ENCODE measurements at regions not wholly inside any gene's neighbourhood (a gene's known extent, or its start where the extent isn't known, plus 50 kb on each side); places are given as distances from the start of the nearest gene placed in this dataset.

DNA sequence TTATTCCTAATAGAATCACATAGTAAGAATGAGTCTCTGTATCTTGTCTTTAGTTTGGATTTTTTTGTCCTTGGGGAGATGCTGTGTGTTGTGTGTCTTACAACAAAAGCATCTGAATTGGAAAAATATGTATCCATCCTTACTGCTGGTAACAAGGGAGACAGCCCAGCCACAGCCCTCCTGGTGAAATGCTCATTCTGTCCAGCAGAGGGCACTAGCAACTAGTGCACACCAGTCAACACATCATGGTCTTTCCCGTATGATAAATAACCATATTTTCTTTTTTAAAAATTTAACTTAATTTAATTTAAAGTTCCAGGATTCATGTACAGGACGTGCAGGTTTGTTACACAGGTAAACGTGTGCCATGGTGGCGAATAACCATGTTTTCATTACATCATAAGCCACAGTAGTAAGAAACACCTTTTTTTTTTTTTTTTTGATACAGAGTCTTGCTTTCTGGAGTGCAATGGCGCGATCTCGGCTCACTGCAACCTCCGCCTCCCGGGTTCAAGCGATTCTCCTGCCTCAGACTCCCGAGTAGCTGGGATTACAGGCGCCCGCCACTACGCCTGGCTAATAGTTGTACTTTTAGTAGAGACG, 245.1 kb downstream of the PTBP2 start:
- peak; percentile 36 to 83 (median 70) for DNase-seq

DNA sequence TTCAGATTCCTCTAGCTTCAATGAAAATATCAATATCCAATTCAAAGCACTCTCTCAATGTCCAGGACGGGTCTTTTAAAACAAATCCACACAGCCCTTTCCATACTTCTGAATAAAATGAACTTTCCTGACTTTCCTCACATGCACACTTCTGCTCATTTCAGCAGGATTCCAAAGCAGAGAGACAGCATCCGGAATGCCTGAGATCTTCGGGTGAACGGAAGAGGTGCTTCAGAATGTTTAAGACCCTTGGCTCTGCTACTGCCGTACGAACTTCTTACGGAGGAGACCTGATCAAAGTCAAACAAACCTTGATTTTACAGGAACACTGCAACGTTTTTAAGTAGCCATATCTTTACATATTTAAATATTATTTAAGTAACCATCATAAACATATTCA, 245.7 kb downstream of the PTBP2 start:
- no peak for DNase-seq

DNA sequence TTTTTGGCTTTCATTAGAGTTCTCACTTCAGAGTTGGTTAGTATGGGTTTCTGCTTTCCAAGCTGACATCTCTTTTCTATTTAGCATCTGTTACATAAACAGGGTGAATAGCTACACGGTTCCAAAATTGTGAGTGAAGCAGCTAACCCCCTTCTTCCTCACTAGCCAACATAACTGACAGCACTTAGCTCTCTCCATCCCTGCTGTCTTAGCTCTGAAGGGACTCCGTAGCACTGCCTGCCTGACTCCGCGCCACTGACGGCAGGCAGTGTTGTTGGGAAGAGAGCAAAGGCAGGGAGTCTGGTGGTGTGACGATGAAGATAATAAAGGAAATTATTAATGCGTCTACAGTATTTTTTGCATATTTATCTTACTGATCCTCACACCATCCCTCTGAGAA, 247.0 kb downstream of the PTBP2 start:
- DNase-seq = no peak

DNA sequence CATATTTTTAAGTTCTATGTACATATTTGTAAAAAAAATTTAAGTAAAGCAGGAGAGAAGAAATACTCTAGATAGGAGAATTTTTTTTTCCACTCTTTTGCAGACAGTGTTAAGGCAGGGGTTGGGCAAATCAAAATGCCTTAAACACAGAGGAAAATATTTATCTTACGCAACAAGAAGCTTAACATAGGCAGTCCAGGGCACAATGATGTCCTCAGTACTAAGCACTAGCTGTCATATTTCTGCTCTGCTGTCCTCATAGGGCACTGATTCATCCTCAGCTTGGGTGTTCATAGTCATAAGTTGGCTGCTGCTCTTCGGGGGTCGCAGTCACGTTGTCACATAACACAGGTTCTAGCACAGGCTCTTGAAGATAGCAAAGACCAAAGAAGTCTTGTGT, 247.4 kb downstream of the PTBP2 start:
- no peak for DNase-seq

DNA sequence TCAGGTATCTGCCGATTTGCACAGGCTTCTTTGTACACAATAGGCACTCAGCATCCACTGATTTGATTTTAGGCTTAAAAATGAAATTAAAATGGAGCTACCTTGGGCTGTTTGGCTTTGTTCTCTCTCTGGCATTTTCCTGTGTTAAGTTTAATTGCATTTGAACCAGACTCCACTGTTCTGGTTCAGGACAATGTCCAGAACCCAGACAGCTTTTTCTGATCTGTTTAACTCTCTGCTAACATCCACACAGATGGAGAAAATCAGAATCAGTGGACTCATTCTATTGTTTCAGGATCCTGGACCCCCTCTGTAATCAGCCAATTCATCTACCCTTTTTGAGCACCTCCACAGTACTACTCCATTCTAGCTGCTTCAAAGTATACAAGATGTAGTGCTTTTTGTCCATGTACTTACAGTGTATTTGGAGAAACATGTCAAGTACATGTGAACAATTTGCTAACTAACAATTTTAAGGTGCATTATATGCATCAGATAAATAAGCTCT, 248.1 kb downstream of the PTBP2 start:
- no peak for DNase-seq

- no peak for DNase-seq
Measured at GRCh38 chr1:96971439-96971838, 249.9 kb downstream of the PTBP2 start.

DNA sequence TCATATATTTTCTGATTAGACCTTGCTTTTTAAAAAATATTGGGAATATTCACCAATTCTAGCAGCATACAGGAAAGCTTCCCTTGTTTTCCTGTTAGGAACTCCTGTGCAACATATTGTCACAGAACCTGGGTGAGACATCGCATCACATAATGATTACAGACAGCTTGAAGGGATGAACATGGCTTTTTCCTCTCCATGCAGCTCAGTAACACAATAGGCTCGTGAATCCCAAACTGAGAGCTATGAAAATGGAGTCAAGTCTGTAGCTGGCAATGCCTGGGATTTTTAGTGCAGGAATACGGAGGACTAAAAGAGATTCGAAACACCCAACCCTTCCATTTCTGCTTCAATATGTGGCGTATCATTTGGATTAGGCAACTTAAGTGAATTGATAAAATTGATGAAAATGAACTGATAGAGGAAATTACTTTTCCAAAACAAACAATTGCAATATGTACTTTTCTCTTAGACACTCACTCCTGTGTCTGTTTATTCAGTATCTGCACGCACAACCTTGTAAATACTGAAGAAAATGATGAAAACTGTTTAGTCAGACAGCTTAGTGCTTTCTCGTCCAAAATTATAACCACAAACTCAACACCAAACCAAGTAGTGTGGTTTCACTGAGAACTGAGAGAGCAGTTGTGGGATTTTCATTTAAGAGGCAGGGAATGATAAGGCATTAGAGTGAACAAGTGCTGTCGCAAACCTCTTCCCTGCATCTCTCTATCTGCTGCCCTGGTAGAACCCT, 250.4 kb downstream of the PTBP2 start:
- no peak for DNase-seq

DNA sequence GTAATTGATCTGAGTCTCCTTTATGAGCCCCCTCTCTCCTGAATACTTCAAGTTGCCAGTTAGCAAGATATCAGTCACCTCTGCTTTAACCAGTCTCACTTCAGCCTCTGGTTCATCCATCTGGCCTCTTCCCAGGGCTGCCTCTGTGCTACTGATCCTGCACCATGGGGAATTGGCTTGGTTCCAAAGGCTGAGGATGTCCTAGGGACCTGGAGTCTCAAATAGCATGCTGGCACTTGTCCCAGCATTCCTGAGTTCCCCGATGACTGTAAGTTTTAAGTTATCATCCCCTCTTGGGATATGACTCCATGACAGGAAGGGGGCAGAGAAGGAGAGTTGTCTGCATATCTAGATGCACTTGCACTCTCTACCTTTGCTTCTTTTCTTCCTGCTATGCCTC, 252.0 kb downstream of the PTBP2 start:
- peak in 2 of 3 experiments; percentile 25 to 33 for DNase-seq

DNA sequence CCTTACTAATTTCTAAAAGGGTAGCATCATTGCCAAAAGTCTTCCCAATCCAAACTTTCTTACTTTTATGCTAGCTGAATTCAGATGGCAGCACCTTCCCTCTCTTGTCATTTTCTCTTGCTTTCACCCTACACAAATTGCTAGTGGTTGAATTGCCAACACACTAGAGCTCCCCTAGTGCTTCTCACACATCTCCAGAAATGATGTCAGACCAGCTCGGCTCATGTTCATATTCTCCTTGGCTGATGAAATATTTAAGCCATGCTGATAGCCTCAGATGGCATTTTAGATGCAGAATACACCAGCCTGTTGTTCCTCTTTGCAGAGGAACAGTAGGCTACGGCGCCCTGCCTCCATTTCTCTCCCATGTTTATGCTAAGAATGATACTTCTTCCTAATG, 256.9 kb downstream of the PTBP2 start:
- peak in 1 of 3 experiments; percentile 31 for DNase-seq

- DNase-seq = peak in 1 of 3 experiments; percentile 72
Measured at GRCh38 chr1:96978901-96979300, 257.3 kb downstream of the PTBP2 start.

GRCh38 chr1:96979304-96980268, 258.0 kb downstream of the PTBP2 start:
- peak; percentile 6 to 93 (median 72) for DNase-seq

- DNase-seq = no peak
Measured at GRCh38 chr1:96980448-96980847, 258.9 kb downstream of the PTBP2 start.

- no peak for DNase-seq
Measured at GRCh38 chr1:96981181-96981580, 259.6 kb downstream of the PTBP2 start.

- no peak for DNase-seq
Measured at GRCh38 chr1:96982118-96982517, 260.5 kb downstream of the PTBP2 start.

DNA sequence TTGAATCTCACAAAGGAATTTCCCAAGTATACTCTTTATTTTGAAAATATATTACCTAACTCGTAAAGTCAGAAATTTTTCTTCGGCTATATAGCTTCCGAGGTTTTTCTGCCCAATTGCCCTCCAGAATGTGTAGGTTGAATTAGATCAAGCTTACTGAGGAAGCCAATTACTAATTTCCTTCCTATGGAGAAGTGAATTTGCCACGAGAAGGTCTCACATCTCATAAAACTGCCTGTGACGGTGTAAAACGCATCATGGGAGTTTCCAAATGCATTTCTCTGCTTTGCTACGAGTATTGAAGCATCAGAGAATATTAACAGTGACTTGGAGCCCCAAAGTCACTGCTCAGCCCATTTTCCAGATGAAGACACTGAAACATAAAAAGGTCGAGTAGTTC, 262.3 kb downstream of the PTBP2 start:
- DNase-seq = no peak

- no peak for DNase-seq
Measured at GRCh38 chr1:96987186-96987703, 265.7 kb downstream of the PTBP2 start.

- no peak for DNase-seq
Measured at GRCh38 chr1:96989302-96989701, 267.7 kb downstream of the PTBP2 start.

- DNase-seq = no peak
Measured at GRCh38 chr1:96990136-96990535, 268.6 kb downstream of the PTBP2 start.

- DNase-seq = no peak
Measured at GRCh38 chr1:96991261-96991660, 269.7 kb downstream of the PTBP2 start.

- no peak for DNase-seq
Measured at GRCh38 chr1:96992871-96993270, 271.3 kb downstream of the PTBP2 start.

DNA sequence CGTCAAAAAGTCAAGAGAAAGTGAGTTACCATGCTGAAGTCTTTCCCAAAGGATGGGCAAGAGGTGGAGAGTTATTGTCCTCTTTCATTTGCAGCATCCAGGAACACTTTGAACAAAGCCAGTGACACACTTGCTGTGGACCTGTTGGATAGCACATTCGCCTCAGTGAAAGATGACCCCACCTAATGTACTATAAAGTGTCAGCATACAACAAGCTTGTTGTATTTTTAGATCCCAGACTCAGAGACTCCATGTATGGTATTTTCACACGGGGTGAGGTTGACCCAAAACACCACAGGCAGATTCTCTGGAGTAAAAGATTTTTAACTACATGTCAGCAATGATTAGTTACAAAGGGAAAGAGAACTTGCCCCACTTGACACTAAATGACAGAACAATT, 273.8 kb downstream of the PTBP2 start:
- DNase-seq = no peak

GRCh38 chr1:96996001-96996400, 274.4 kb downstream of the PTBP2 start:
- no peak for DNase-seq

DNA sequence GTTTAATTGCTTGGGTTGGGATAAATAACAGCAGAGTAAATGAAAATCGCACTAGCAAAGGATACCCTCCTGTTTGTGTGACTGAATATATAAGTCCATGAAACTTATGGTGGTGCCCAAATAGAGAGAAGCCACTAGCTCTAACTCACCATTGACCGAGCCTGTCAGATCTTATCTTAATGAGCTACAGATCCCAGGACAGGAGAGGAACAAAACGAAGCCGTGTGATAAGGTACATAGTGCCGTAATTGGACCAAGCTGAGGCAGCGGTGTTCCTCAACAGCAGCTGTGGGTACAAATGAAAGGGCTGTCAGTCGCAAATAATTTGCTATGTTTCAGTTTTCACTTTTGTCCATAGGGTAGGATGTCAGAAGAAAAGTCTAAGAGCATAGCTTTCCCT, 276.1 kb downstream of the PTBP2 start:
- no peak for DNase-seq
